DOHH2 (cell line): ENCODE measurements at regions not wholly inside any gene's neighbourhood (a gene's known extent, or its start where the extent isn't known, plus 50 kb on each side); places are given as distances from the start of the nearest gene placed in this dataset.

Experiments
- H3F3A ChIP-seq: fragments of 200-600 bp; sonication (generic), shearing (Covaris generic); 2 replicates; pipeline ENCODE4 v1.6.0; 2016; ENCODE audit warnings: antibody characterized with exemption, mild to moderate bottlenecking; ENCODE audit not compliant: control insufficient read depth, insufficient read depth
- H3K27ac ChIP-seq: fragments of 200-600 bp; sonication (generic); 2 replicates; pipeline ENCODE4 v1.5.1; 2014; ENCODE audit warnings: low read depth, mild to moderate bottlenecking, low read length, moderate library complexity
- H3K27me3 ChIP-seq: fragments of 200-600 bp; sonication (generic); 2 replicates; pipeline ENCODE4 v1.6.1; 2014; ENCODE audit warnings: mild to moderate bottlenecking, low read length, mixed read lengths; ENCODE audit not compliant: control insufficient read depth
- H3K36me3 ChIP-seq: fragments of 200-600 bp; sonication (generic); 2 replicates; pipeline ENCODE4 v1.6.1; 2014; ENCODE audit warnings: mild to moderate bottlenecking, low read length, moderate library complexity, mixed read lengths; ENCODE audit not compliant: control insufficient read depth
- H3K4me1 ChIP-seq: fragments of 200-600 bp; sonication (generic); 2 replicates; pipeline ENCODE4 v1.6.1; 2014; ENCODE audit warnings: mild to moderate bottlenecking, low read length, mixed read lengths; ENCODE audit not compliant: control insufficient read depth
- H3K4me2 ChIP-seq: fragments of 200-600 bp; sonication (generic); 2 replicates; pipeline ENCODE4 v1.6.0; 2014; ENCODE audit warnings: mild to moderate bottlenecking, low read length, moderate library complexity
- H3K4me3 ChIP-seq: fragments of 200-600 bp; sonication (generic); 2 replicates; pipeline ENCODE4 v1.5.1; 2014; ENCODE audit warnings: mild to moderate bottlenecking, low read length, mixed read lengths
- H3K79me2 ChIP-seq: fragments of 200-600 bp; sonication (generic); 2 replicates; pipeline ENCODE4 v1.6.1; 2014; ENCODE audit warnings: mild to moderate bottlenecking, low read length, mixed read lengths; ENCODE audit not compliant: control insufficient read depth
- H3K9me2 ChIP-seq: fragments of 200-600 bp; sonication (generic); replicated peaks from 2 replicates; pipeline ENCODE4 v1.6.1; 2014; ENCODE audit warnings: mild to moderate bottlenecking, low read length, mixed read lengths; ENCODE audit not compliant: control insufficient read depth
- H3K9me3 ChIP-seq: fragments of 200-600 bp; sonication (generic); 2 replicates; pipeline ENCODE4 v1.6.1; 2014; ENCODE audit warnings: antibody characterized with exemption, low read length, mixed read lengths; ENCODE audit not compliant: control insufficient read depth, insufficient read depth
- H4K20me1 ChIP-seq: fragments of 200-600 bp; sonication (generic); 2 replicates; pipeline ENCODE4 v1.6.0; 2014; ENCODE audit warnings: low read depth, mild to moderate bottlenecking, antibody characterized with exemption, low read length, moderate library complexity; ENCODE audit not compliant: control insufficient read depth, insufficient read depth
- EZH2phosphoT487 ChIP-seq: fragments of 200-600 bp; sonication (generic); IDR thresholded peaks from 2 replicates; pipeline ENCODE4 v1.6.1; 2017; ENCODE audit warnings: borderline replicate concordance, mild to moderate bottlenecking, antibody characterized with exemption, low read length, moderate library complexity, mixed read lengths
- TF ChIP-seq, protein P1 (sequence below): fragments of 200-600 bp; sonication (generic); IDR thresholded peaks from one replicate; pipeline ENCODE4 v1.5.1; 2014; ENCODE audit warnings: antibody characterized with exemption, mild to moderate bottlenecking, low read depth, low read length; ENCODE audit not compliant: poor library complexity, severe bottlenecking

DNA sequence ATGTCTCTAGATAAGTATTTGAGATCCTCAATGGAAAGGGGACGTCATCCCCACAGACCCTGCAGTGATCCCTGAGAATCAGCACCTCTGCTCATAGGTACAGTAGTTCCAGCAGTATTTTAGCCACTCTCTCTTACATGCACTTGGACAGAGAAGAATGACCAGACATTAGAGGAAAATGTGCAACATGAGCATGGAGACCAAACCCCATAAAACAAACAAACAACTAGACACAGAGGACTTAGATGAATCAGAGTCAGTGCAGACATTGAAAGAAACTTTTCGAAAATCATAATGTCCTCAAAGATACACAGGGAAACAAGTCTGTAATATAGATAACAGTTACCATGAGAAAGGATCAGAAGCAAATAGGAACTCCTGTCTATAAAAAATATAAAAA, 108.2 kb downstream of the LYPLAL1 start:
- TF ChIP-seq, protein P1, sequence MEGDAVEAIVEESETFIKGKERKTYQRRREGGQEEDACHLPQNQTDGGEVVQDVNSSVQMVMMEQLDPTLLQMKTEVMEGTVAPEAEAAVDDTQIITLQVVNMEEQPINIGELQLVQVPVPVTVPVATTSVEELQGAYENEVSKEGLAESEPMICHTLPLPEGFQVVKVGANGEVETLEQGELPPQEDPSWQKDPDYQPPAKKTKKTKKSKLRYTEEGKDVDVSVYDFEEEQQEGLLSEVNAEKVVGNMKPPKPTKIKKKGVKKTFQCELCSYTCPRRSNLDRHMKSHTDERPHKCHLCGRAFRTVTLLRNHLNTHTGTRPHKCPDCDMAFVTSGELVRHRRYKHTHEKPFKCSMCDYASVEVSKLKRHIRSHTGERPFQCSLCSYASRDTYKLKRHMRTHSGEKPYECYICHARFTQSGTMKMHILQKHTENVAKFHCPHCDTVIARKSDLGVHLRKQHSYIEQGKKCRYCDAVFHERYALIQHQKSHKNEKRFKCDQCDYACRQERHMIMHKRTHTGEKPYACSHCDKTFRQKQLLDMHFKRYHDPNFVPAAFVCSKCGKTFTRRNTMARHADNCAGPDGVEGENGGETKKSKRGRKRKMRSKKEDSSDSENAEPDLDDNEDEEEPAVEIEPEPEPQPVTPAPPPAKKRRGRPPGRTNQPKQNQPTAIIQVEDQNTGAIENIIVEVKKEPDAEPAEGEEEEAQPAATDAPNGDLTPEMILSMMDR: no peak
- TF ChIP-seq EZH2phosphoT487: no peak
- H4K20me1 ChIP-seq: no peaks in the 10 kb centered on the region
- no peak overlapping the region for H3K4me3 ChIP-seq
- H3K9me3 ChIP-seq: no peaks in the 10 kb centered on the region
- no peak overlapping the region for H3K4me2 ChIP-seq
- H3K36me3 ChIP-seq: no peaks in the 10 kb centered on the region
- no peaks in the 10 kb centered on the region for H3K4me1 ChIP-seq
- H3K79me2 ChIP-seq: no peaks in the 10 kb centered on the region
- no peaks in the 10 kb centered on the region for H3F3A ChIP-seq
- no peaks in the 10 kb centered on the region for H3K9me2 ChIP-seq
- no peaks in the 10 kb centered on the region for H3K27me3 ChIP-seq
- H3K27ac ChIP-seq: no peak overlapping the region

DNA sequence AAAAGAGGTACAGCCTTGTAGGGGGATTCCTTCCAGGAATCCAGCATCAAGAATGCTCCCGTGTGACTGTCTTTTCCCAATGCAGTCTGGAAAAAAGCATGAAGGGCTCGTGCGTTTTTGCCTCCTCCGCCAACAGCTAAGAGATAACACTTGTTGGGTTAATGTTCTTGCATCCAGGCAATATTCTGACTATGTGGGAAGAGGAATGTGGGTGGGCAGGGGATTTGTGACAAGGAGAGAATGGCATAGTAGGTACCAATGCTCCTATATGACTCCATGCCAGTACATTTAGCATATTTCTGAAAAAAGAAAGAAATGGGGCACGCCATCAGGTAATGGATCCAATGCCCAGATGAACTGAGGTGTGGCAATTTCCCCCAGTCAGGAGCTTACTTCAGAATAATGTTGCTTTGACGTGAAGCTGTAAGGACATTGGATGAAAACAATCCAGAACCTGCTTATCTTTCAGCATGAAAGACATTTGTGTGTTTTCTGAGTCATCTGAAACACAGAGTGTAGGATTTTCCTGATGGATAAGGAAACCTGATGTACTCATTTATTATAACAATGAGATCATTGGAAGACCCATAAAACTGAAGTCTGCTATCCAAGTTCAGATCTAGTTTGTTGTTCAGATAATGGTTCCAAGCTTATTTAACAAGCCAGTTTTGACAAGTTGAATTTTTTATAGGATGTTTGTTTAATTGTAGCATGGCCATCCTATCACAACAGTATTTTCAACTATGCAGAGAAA, 105.5 kb downstream of the LYPLAL1 start:
- Histone ChIP-seq H3K4me1 (no peaks in the 10 kb centered on the region), H3K9me2 (no peaks in the 10 kb centered on the region), H3K4me2 (no peak overlapping the region), H3K9me3 (no peaks in the 10 kb centered on the region), H3K4me3 (no peak overlapping the region), H4K20me1 (no peaks in the 10 kb centered on the region), H3K36me3 (no peaks in the 10 kb centered on the region), H3K79me2 (no peaks in the 10 kb centered on the region), H3K27ac (no peak overlapping the region), H3F3A (no peaks in the 10 kb centered on the region), H3K27me3 (no peaks in the 10 kb centered on the region)
- TF ChIP-seq EZH2phosphoT487: no peak
- TF ChIP-seq, protein P1: no peak

DNA sequence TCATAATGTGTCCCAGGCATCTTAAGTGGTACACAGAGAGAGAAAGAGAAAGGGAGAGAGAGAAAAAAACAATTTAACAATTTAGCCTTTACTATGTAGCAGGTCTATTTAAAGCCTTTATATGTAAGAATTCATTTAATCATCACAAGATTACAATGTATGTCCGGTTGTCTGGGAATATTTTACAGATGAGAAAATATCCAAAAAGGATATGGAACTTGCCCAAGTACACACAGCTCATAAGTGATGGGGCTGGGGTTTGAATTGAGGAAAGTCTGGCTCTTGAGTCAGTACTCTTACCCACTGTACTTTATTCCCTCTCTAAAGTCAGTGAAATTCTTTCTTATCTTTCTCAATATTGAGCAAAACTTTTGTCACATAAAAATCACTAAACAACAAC, 104.6 kb downstream of the LYPLAL1 start:
- no peaks in the 10 kb centered on the region for H3K79me2 ChIP-seq
- no peaks in the 10 kb centered on the region for H3F3A ChIP-seq
- no peaks in the 10 kb centered on the region for H3K4me1 ChIP-seq
- no peaks in the 10 kb centered on the region for H3K9me2 ChIP-seq
- H3K9me3 ChIP-seq: no peaks in the 10 kb centered on the region
- H3K27ac ChIP-seq: no peak overlapping the region
- H3K27me3 ChIP-seq: no peaks in the 10 kb centered on the region
- H3K4me2 ChIP-seq: no peak overlapping the region
- H3K4me3 ChIP-seq: no peak overlapping the region
- no peaks in the 10 kb centered on the region for H3K36me3 ChIP-seq
- H4K20me1 ChIP-seq: no peaks in the 10 kb centered on the region
- TF ChIP-seq EZH2phosphoT487: no peak
- TF ChIP-seq, protein P1: no peak
